Type B pancreatic cell (in vitro differentiated cells): ENCODE measurements at regions not wholly inside any gene's neighbourhood (a gene's known extent, or its start where the extent isn't known, plus 50 kb on each side); places are given as distances from the start of the nearest gene placed in this dataset.

Source experiments
- DNase-seq: peaks from one replicate; pipeline ENCODE4 v3.0.0; 2021; ENCODE audit warnings: mixed read lengths; ENCODE audit not compliant: unreplicated experiment; ENCODE audit errors: extremely low spot score
- H3K27ac Mint-ChIP-seq: 2 replicates; pipeline ENCODE4 v1.8.0; 2021; ENCODE audit warnings: mild to moderate bottlenecking, mixed read lengths
- H3K27me3 Mint-ChIP-seq: 2 replicates; pipeline ENCODE4 v1.8.0; 2021; ENCODE audit warnings: mixed read lengths
- H3K36me3 Mint-ChIP-seq: 2 replicates; pipeline ENCODE4 v1.8.0; 2021; ENCODE audit warnings: mixed read lengths
- H3K4me1 Mint-ChIP-seq: one replicate; pipeline ENCODE4 v1.8.0; 2021; ENCODE audit warnings: mixed read lengths; ENCODE audit not compliant: unreplicated experiment
- H3K4me3 Mint-ChIP-seq: 2 replicates; pipeline ENCODE4 v1.8.0; 2021; ENCODE audit warnings: mild to moderate bottlenecking, mixed read lengths
- H3K9me3 Mint-ChIP-seq: 2 replicates; pipeline ENCODE4 v1.8.0; 2021; ENCODE audit warnings: mixed read lengths
- TF ChIP-seq, protein P1 (sequence below): fragments of 200-600 bp; sonication (generic); conservative IDR thresholded peaks from 2 replicates; pipeline ENCODE4 v1.5.0; 2021; ENCODE audit warnings: antibody characterized with exemption, mild to moderate bottlenecking

DNA sequence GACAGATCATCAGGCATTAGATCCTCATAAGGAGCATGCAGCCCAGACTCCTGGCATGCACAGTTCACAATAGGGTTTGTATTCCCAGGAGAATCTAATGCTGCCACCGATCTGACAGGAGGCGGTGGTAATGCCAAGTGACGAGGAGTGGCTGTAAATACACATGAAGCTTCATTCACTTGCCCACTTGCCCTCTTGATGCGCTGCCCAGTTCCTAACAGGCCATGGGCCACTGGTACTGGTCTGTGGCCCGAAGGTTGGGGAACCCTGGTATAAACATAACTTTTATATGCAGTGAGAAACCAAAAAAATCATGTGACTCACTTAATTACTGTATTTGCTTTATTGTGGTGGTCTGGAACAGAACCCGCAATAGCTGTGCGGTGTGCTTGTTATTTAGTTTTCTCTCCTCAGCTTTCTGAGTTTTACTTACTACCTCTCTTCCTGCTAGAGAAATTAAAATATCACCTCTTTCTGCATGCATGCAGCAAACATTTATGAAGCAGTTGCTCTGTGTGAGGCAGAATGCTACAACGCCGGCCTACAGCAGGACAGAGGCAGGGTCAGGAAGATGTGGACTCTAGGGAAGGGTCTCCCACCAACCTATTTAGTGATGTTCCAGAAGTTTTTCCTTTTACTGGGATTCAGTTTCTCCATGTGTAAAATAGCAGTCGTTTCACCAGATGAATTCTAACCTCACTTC, 151.3 kb downstream of the MAF start:
- no peaks in the 10 kb centered on the region for H3K4me1 Mint-ChIP-seq
- no peak overlapping the region for H3K27ac Mint-ChIP-seq
- no peak for DNase-seq
- no peak overlapping the region for H3K4me3 Mint-ChIP-seq
- H3K9me3 Mint-ChIP-seq, result no peaks in the 10 kb centered on the region
- H3K27me3 Mint-ChIP-seq, result peaks cover 19% of the 10 kb centered on the region
- TF ChIP-seq, protein P1, sequence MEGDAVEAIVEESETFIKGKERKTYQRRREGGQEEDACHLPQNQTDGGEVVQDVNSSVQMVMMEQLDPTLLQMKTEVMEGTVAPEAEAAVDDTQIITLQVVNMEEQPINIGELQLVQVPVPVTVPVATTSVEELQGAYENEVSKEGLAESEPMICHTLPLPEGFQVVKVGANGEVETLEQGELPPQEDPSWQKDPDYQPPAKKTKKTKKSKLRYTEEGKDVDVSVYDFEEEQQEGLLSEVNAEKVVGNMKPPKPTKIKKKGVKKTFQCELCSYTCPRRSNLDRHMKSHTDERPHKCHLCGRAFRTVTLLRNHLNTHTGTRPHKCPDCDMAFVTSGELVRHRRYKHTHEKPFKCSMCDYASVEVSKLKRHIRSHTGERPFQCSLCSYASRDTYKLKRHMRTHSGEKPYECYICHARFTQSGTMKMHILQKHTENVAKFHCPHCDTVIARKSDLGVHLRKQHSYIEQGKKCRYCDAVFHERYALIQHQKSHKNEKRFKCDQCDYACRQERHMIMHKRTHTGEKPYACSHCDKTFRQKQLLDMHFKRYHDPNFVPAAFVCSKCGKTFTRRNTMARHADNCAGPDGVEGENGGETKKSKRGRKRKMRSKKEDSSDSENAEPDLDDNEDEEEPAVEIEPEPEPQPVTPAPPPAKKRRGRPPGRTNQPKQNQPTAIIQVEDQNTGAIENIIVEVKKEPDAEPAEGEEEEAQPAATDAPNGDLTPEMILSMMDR, result no peak
- no peaks in the 10 kb centered on the region for H3K36me3 Mint-ChIP-seq

DNA sequence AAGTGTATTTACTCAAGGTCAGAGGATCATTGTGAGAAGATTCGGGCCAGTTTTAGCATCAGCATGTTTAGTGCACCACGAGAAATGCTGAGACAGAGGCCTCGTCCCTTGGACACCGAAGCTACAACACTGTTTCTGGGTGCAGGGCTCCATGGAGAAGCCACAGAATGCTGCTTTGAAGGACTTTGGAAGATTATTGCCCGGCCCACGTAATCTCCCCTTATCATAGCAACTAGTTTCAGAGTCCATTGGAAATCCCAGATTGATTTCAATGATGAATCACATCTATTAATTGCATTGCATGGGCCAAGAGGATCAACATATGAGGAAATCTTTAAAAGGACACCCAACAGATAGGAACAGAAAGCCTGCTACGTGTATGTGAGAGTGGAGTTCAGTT, 156.0 kb downstream of the MAF start:
- TF ChIP-seq, protein P1, result no peak
- no peak for DNase-seq
- Mint-ChIP-seq H3K9me3 (no peaks in the 10 kb centered on the region), H3K4me3 (no peak overlapping the region), H3K4me1 (peaks cover 4% of the 10 kb centered on the region), H3K27me3 (peaks cover 17% of the 10 kb centered on the region), H3K27ac (no peak overlapping the region), H3K36me3 (no peaks in the 10 kb centered on the region)

DNA sequence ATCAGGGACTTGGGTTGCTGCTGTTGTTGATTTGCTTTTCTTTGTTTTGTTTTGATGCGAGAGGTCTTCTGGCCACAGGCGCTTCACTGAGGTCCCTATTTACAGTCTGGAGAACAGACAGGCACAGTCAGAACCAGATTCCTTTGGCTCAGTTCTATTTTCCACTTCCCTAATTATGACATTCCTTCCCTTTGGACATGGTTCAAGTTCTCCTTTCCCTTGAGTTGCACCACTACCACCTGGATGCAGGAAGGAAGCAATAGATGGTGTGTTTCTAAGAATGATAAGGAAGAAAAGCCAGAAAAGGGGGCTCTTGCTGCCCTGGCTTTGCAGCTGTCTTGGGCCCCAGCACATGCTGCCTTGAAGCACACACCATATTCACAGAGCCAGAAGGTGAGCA, 160.6 kb downstream of the MAF start:
- no peak overlapping the region for H3K27ac Mint-ChIP-seq
- H3K36me3 Mint-ChIP-seq, result no peaks in the 10 kb centered on the region
- H3K4me1 Mint-ChIP-seq, result peaks cover 29% of the 10 kb centered on the region
- TF ChIP-seq, protein P1, result no peak
- H3K4me3 Mint-ChIP-seq, result no peak overlapping the region
- no peak for DNase-seq
- H3K27me3 Mint-ChIP-seq, result peaks cover 24% of the 10 kb centered on the region
- no peaks in the 10 kb centered on the region for H3K9me3 Mint-ChIP-seq

DNA sequence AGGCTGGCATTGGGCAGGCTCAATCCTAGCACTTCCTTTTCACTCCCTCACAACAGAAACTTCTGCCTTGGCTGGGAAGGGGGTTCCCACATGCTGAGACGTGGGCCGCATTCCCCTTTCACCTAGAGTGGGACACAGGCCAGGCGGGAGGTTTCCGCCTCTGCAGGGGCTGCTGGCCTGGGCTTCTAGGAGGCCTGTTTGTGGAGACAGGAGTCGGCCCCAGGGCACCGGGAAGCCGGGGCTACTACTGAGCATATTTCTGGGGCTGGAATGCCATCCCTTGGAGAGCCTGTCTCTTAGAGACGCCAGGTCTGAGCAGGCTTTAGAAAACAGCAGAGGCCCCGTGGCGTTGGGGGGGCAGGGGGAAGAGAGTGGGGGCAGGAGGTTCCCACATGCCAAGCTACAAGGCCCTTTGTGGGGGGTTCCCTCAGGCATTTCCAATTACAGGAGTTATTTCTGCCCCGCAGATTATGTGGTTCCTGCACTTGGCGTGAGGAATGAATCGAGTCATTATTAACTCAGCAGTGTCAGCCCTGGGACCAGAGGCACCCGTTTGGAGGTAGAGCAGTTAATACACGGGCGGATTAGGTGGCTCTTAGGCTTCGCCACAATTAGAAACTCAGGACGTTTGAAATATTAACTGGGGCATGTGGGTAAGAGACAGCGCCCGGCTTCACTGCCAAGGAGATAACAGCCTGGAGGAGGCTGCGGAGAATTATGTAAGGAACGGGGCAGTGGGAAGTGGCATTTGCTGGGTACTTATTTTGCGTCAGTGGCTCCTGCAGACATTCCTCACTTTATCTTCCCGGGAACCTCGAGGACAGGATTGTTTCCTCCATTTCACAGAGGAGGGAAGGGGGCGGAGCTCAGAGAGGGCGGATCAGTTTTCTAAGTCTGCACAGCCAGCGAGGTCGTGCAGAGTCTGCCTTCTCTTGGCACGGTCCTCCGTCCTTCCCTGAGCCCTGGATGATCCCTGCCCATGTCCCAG, 162.5 kb downstream of the MAF start:
- Mint-ChIP-seq H3K27ac (peak overlapping the region; percentile 50), H3K9me3 (no peaks in the 10 kb centered on the region), H3K27me3 (peaks cover 24% of the 10 kb centered on the region), H3K36me3 (no peaks in the 10 kb centered on the region), H3K4me1 (peaks cover 29% of the 10 kb centered on the region), H3K4me3 (peak overlapping the region; percentile 66)
- peak; percentile 76 for DNase-seq
- TF ChIP-seq, protein P1, result no peak

DNA sequence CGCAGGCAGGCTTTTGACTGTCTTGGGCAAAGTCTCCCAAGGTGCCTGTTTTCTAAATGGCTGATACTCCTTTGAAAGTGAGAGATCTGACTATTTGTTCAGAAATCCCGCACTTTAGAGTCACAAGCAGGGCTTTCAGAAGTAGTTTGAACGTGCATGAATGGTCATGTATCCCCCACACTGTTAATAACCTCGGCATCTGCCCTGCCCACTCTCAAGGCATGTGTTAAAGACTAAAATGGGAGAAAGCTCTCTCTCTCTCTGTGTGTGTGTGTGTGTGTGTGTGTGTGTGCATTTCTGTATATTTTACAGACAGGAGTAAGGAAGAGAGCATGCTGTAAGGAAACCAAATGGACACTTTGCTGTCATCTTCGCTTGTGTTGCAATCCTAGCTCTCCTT, 163.7 kb downstream of the MAF start:
- no peak overlapping the region for H3K4me3 Mint-ChIP-seq
- TF ChIP-seq, protein P1, result no peak
- H3K4me1 Mint-ChIP-seq, result peaks cover 28% of the 10 kb centered on the region
- peaks cover 23% of the 10 kb centered on the region for H3K27me3 Mint-ChIP-seq
- no peak for DNase-seq
- no peaks in the 10 kb centered on the region for H3K36me3 Mint-ChIP-seq
- H3K9me3 Mint-ChIP-seq, result no peaks in the 10 kb centered on the region
- H3K27ac Mint-ChIP-seq, result no peak overlapping the region
